DMS153 (cell line): ENCODE measurements at regions not wholly inside any gene's neighbourhood (a gene's known extent, or its start where the extent isn't known, plus 50 kb on each side); places are given as distances from the start of the nearest gene placed in this dataset.

Source experiments
- DNase-seq: peaks from one replicate; lab custom pipeline; 2025; lab: John Stamatoyannopoulos, UW

DNA sequence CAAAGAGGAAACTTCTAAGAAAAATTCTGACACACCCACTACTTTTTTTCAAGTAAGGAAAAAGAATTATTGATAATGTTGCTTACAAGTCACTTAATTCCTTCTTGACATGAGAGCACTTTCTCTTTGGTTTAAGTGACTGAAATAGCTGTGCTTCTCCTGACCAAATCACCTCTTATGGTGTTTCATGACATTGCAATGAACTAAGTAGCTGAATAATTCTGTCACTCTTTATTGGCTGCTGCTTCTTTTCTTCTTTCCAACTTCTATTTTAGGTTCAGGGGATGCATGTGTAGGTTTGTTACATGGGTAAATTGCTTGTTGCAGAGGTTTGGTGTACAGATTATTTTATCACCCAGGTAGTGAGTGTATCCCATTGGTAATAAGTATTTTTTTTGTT lies 447.6 kb upstream of the NETO1 start:
- no peak for DNase-seq

DNA sequence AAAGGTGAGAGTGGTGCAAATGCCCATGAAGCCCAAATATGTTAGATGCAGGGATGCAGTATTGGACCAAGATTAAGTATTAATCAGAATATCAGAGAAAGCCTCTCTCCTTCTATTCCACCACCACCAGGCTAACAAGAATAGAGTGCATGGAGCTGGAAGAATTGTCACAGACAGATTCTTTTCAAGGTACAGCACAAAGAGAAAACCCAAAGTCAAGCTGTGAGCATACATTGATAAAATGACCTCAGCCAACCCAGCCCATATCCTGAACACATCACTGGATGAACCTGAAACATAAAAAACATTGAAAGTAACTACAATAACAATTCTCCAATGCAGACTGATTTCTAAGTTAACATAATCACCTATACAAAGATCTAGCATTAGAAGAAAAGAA lies 445.7 kb upstream of the NETO1 start:
- DNase-seq: no peak

DNA sequence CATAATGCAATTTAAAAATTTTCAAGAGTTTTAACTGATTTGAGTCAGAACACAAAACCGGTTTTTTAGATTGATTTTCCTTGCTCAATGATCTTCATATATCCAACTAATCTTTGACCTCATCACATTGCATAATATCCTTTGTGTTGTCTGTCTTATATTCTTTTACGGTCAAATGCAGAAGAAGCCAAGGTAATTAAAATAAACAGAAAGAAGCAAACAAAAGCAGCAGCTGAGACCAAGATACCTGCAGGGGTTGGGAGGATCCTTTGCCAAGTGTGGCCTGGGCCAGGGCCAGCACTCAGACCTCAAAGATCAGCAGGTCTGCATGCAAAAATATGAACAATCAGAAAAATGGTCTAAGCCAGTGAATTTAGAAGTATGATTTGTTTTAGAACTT lies 428.9 kb upstream of the NETO1 start:
- DNase-seq: no peak

DNA sequence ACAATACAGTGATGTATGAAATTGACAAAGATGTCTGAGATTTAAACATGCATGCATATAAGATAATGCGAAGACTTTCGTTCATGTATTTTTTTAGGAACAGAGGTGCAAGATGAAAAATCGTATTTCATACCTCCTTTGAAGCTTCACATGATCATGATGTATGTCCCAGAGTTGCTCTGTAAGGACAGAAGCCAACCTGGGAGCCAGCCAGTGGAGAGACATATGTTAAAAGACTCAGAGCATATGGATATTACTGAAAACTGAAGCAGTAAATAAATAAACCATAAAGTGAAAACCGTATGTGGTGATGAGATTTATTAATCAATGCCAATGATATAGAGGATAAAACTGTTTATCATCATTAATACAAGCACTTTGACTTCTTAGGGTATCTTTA lies 424.4 kb upstream of the NETO1 start:
- DNase-seq: no peak

DNA sequence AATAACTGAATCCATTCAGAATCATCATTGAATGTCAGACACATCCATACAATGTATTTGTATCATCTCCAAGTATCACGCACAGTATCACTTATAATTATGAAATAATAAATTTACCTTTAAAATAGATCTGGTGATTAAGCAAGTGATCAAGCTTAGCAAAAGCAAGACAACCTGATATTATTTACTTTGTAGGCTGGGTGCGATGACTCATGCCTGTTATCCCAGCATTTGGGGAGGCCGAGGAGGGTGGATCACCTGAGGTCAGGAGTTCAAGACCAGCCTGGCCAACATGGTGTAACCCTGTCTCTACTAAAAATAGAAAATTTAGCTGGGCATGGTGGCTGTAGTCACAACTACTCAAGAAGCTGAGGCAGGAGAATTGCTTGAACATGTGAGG lies 421.0 kb upstream of the NETO1 start:
- no peak for DNase-seq

DNA sequence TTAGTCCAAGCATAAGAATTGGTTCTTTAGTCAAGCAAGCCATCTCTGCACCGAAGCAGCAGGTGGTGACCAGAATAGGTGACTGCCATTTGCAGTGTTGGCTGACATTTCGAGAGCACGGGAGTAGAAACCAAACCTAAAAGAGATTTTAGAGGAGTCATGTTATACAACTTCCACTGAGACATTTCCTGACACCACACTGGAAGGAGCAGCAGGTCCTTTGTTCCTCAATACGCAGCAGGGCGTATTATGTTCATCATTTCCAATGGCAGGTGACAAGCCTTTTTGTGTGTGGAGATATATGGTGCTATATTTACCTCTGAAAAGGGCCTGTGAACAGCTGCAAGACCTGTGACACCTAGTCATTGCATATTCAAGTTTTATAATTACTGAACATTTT lies 418.8 kb upstream of the NETO1 start:
- peak; percentile 32 for DNase-seq

DNA sequence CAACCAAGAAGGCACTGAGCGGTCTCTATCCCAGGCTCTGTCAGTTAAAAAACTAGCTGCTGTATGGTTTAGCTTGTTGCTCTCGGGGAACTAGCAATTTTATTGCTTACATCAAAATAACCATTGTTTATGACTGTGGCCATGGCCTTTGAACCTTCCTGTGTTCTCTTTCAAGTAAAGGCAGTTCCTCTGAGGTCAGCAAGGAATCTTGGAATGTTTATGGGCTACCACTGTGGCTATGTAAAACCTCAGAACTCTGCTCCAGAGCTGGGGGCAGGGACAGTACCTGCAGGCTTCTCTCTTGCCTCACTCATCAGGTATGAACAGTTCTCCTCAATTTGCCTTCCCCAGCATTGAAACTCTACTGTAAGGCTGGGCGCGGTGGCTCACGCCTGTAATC lies 416.0 kb upstream of the NETO1 start:
- no peak for DNase-seq

DNA sequence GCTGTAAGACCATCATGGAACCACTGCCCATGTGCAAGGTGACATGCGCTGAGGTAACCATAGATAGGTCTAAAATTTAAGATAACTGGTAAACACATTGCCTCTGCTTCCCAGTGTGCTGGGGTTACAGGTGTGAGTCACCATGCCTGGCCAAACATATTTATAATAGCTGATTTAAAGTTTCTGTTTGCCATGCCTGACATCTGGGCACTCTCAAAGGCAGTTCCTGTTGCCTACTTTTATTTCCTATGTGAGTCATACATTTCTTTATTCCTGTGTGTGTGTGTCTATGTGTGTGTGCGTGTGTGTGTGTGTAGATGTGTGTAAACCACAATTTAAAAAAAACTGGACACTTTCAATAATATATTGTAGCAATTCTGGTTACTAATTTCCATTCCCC lies 415.2 kb upstream of the NETO1 start:
- DNase-seq: no peak

DNA sequence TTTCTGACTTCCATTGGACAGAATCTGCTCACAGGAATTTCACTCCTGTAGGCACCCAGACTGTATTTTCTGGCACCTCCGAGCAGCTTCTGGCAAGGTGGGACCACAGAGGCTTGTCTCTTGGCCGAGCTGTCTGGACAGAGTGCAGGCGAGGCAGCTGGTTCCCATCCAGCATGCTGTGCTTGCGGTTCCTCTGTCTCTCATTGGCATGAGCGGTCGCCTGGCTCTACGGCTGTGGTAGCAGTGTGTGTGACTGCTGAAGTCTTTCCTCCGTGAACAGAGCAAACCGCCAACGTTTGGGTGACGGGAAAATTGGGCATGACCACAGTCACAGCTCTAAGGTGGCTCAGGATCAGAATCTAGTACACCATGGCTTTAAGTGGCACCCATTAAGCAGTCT lies 411.7 kb upstream of the NETO1 start:
- DNase-seq: no peak

DNA sequence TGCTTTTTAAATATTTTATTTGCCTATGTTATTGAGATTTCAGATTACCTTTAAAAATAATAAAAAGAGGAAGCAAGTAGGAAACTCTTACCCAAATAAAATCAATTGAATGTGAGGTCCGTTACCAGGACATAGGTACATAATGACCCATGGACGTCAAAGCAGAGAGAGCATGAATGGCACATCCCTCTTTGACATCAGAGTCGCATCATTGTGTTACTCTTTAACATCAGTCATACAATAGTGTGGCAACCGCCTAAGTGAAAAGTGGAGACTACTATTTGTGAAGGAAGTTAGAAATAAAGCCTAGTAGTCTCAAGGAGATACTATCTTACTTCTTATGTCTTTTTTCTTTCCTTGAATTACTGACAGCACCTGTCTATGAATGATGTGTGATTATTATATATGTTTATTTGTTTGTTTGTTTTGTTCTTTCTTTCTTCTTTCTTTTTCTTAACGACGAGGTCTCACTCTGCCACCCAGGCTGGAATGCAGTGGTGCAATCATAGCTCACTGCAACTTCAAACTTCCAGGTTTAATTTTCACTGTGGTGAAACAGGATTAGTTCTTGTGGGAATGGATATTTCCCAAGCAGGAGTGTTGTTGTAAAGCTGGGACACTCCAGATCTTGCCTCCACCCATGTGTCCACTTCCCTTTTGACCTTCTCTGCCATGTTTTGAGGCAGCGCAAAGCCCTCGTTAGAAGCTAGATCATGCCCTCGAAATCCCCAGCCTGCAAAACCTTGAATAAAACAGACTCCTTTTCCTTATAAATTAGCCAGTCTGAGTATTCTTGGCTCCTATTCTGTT lies 407.2 kb upstream of the NETO1 start:
- DNase-seq: no peak

DNA sequence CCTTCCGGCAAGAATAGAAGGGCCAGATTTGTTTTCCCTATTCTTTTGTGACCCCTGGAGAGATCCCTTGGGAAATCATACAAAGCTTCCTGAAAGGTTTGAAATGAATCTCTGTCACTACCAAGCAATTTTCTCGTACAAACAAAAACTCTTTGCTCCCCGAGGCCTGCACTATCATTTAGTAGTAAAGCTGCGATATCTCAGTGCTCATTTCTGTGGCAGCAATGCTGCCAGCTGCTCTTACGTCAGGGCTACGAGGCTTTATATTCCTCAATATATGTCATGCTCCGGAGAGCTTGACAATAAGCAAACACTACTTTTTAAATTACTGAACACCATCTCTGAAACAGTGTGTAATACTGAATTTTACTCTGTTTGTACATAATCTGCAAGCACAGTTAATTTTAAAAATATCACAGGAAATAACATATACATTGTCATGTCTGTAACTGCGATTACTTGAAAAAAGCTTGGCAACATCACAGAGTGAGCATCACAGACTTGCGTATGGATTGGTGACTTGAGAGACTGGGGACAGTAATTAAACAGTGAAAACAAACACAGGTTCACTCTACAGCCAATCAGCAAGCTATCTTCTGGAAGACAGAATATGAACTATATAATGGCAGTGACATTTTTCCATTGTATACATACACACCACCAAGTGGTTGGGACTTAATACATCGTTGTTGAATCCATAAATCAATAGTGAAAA lies 403.3 kb upstream of the NETO1 start:
- peak; percentile 42 for DNase-seq

DNA sequence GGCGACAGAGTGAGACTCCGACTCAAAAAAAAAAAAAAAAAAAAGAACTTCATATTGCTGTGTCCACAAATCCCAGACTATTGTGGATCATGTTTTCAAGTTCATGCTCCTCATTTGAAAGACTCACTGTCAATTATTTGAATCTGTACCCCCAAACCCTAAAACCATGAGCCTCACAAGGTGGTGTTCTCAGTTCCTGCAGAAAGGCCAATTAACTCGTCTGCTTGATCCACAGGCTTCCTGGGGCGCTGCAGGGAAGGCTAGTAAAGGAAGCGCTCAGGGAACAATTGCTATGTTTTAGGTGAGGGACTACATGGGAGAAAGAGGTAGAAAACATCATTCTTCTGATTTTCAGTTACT lies 396.8 kb upstream of the NETO1 start:
- no peak for DNase-seq

DNA sequence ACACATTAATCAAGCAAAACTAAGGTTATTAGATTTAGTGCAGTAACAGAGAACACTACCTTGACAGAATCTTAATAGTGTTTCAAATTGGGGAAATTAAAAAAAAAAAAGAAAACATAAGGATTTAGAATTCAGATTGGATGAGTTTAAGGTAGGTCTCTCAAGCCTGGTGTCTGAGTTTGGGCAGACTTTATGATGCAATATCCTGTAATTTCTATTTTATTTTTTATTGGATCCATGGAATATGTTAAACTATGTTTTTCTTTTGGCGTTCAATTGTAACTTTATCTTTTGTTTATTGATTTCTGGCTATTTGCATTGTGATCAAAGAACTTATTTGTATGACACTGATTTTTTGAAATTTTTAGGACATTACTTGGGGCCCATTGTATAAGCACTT lies 394.1 kb upstream of the NETO1 start:
- no peak for DNase-seq

DNA sequence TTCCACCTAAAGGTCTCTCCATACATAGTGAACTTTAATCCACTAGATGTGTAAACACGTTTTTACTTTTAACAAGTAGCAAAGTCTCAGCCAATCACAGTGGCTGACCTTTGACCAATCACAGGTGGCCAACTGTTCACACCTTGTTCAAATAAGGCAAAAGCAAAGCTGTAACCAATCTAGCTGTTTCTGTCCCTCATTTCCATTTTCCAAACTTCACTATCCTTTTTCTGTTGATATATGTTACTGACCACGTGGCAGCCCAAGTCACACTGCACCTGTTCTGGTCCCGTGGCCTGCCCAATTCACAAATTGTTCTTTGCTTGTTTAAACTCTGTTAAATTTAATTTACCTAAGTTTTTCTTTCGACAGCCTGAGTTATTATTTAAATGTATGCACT lies 393.5 kb upstream of the NETO1 start:
- no peak for DNase-seq

DNA sequence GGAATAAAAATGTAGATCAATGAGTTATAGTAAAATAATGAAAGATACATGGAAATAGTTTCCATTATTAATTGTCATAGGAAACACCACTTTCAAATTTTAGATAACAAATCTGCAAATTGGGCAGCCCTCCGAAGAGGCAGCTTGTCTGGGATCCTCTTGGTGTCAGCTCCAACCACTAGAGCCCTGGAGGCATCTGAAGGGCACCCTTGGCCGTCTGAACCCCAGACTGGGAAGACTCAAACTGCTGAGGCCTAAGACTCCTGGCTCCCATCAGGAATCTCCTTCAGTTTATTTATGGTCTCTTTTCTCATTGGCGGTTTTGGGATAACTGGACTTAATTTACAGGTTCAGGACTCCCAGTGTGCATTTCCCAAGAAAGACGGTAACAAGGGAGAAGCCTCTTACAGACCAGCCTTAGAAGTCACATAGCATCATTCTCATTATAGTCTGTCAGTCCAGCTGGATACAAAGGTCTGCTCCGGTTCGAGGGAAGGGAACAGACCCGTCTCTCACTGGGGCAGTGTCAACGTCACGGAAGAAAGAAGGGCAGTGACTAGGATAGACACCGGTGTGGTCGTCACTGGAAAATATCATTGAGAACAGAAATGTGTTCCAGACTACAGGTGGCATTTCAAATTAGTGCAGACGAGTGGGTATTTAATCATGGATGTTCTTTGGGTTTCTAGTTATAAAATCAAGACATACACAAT lies 390.7 kb upstream of the NETO1 start:
- DNase-seq: no peak

DNA sequence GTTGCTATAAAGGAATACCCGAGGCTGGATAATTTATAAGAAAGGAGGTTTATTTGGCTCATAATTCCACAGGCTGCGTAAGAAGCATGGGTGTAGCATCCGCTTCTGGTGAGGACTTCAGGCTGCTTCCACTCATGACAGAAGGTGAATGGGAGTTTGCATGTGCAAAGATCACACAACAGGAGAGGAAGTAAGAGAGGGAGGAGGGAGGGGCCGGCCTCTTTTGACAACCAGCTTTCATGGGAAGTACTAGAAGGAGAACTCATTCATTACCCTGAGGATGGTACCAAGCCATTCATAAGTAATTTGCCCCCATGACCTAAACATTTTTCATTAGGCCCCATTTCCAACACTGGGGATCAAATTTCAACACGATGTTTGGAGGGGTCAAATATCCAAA lies 386.8 kb upstream of the NETO1 start:
- DNase-seq: no peak

DNA sequence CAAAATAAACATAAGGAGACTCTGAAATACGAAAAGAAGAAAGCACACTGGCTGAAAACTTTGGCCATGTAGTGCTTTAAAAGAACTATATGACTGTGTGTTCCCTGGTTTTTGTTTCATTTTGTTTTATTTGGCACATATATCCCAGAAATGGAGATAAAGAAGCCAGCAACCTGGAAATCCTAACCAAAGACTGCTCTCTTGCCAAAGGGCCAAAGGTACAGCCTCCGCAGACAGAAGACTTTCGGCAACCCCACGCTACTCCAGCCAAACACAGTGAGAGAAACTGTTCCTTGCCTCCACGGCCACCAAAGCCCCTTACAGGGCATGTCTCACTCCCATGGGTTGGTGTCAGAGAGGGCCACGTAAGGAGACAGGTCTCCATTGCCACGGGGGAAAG lies 381.2 kb upstream of the NETO1 start:
- no peak for DNase-seq

DNA sequence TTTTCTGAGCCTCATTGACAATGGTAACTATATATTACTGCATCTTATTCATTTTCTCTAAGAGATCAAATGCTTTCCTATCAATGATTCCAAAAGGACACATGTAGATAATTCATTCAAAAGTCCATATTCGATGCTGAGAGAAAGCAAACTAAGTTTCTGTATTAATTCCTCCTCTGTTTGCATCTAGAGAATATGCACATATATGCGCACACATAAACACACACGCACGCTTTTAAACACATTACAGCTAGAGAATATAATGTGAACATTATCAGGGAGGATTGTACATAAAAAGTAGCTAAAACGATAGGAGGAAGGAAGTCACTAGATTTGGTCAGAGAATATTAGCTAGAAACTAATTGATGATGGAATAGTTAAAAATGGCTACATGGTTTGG lies 379.0 kb upstream of the NETO1 start:
- no peak for DNase-seq

DNA sequence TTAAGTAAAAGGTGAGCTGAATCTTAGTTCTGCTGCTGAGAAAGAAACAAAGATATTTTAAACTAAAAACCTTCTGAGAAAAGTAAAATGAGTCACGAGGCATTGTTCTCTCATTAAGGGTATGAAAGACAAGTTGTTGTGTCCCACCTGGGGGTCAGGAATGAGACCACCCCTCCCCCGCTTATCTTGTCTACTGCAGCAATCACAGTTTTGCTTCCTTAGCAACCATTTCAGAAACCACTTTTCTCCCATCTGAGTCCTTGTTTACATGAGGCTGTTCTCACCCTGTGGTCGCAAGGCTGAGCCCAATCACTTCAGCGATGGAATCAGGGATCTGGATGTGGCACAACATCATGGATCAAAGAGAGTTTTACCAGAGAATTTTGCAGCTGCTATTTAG lies 377.6 kb upstream of the NETO1 start:
- peak; percentile 25 for DNase-seq

DNA sequence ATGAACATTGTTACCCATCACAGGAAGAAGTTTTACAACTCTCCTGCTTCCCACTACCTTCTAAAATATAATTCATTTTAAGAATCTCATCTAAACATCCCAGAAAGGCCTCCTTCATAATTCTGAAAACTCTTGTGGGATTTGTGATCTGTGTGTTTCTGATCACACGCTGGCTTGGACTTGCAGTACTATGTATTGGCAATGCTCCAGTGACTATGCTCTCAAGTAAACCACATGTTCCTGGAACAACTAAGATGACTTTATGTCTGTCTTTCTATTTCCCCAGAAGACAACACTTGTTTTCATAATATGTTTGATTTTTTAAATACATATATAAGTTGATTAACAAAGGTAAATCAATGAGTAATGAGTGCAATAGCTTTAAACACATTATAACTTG lies 376.6 kb upstream of the NETO1 start:
- no peak for DNase-seq

DNA sequence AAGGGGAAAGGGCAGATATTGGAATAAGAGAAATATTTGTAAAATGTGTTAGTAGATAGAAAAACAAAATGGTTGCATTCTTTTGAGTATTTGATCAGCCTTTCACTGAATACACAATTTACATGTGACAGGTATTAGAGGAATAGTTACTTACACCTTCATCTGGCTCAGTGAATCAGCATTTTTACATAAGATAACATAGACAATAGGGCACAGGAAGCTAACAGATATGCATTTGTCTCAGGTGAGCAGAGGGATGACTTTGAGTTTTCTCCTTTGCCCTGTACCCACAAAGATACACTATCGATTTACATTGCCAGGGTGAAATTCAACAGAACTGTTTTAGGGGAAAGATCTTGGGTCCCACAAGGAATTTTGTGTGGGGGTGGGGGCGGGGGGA lies 373.1 kb upstream of the NETO1 start:
- no peak for DNase-seq

DNA sequence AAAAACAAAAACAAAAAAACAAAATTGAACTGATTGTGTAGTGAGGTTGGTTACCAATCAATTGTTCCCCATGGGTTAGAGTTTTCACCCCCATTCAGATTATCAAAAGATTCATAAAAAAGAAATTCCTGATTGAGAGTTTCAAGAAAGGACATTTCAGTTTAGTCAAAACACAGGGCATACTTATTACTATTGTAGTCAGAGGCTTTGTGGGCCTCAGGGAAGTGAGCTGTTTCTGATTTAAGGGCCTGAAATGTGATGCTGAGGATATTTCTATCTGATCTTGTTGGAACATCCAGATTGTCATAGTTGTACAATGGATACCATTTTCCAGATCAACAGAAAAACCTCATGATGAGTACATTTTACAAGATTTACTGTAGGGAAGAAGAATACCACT lies 368.1 kb upstream of the NETO1 start:
- no peak for DNase-seq

DNA sequence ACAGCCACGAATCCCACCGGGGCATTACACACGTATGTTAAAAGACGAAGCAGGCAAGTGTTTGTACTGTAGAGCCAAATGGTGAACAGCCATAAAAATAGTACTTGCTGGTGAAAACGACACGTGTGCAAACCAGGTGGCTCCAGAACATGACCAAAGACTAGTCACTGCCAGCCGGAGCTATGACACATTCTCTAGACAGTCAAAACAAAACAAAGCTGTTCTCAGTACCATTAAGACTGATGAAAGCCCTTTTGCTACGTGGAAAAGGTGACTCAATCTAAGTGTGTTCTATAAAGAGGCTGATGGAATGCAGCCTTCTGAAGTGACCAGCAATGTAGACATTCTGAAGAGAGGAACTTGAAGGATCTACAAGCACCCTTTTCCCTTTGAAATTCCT lies 367.7 kb upstream of the NETO1 start:
- no peak for DNase-seq
